ENCODE measurements at regions not wholly inside any gene's neighbourhood (a gene's known extent, or its start where the extent isn't known, plus 50 kb on each side); places are given as distances from the start of the nearest gene placed in this dataset.

DNA sequence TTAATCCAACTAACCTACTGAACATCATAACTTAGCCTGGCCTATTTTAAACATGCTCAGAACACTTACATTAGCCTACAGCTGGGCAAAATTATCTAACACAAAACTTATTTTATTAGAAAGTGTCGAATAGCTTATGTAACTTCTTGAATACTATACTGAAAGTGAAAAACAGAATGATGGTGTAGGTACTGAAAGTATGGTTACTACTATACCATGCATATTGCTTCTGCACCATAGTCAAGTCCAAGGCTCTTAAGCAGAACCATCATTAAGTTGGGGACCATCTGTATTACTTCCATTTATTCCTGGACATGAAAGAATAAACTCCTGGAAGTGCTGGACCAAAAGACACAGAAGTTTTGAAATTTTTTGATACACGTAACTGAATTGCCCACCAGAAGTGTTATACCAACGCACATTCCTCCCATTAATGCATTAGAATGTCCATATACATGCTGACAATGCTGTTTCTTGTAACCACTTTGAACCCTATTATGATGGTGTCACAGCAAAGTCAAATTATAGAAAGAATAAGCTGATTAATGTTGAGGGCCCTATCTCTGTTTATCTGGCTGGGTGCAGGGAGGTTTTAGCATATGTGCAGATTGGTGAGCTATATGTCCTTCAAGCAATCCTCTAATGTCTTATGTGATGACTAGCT, 375.7 kb downstream of the ACTL7B start (continued):
- TF ChIP-seq ZNF462 (CRISPR knock-in tag; IDR thresholded peaks at IDR 0.05) = no peak
- TF ChIP-seq EZH2 (IDR thresholded peaks at IDR 0.05; ENCODE audit: low read depth, unreplicated experiment) = no peak
- no peak for TF ChIP-seq CREB1 (CRISPR knock-in tag; IDR thresholded peaks at IDR 0.05; ENCODE audit: low read depth)
- no peak for TF ChIP-seq ZNF331 (CRISPR knock-in tag; IDR thresholded peaks at IDR 0.05; ENCODE audit: low read depth)

DNA sequence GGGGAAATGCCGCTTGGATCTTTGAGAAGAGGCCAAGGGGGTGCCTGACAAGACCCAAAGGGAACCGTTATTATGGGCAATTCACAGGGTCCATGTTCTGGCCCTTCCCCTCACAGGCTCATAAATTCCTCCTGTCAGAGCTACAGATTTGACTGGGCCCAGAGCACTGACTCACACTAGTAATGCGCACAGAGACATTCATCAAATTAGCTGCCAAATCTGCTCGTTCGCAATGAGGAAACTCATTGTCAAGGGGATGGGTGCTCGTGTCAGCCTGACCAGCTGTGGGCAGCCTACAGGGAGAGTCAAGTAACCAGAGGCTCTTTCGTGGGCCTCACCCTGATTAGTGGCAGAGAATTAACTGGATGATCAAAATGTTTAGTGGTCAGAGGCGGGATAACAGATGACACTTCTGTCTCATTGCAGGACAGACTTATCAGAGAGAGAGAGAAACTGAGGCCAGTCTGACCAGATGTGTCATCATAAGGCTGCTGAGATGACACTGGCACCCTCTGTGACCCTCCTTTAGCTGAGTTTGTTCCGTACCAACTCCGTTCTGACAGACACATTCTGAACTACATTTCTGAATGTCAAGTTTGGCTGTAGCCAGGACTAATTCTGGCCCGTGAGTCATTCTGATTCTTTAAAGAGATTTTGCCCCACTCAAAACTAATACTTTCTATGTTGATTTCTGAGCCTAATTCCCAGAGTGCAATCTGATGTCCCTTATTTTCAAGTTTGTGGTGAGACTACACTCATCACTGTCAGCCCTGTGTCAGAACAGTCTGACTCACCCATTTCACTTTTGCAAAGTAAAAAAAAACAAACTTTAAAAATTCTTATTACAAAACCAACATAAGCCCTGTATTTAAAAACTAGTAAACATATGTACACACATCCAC, 377.1 kb downstream of the ACTL7B start:
- ATAC-seq (no peak), DNase-seq (ENCODE audit: low spot score) (no peak)
- no peaks in the 10 kb centered on the region for H3F3A ChIP-seq (replicated peaks; ENCODE audit: low read depth)
- H4K20me1 ChIP-seq (replicated peaks; ENCODE audit: insufficient read depth) = no peaks in the 10 kb centered on the region
- H3K4me1 ChIP-seq (ENCODE audit: insufficient read depth) = peaks cover 4% of the 10 kb centered on the region; the same call in 1 of the 2 replicates
- H3K4me2 ChIP-seq = no peak overlapping the region
- Mint-ChIP-seq H3K27me3 (ENCODE audit: insufficient read depth, low read depth, poor library complexity) (no peaks in the 10 kb centered on the region), H3K27ac (no peak overlapping the region), H3K4me3 (no peak overlapping the region), H3K4me1 (peaks cover 11% of the 10 kb centered on the region), H3K9me3 (no peaks in the 10 kb centered on the region; the same call in 2 of the 3 replicates), H3K36me3 (ENCODE audit: low read depth) (no peaks in the 10 kb centered on the region)
- 0 out of 2 replicates have a peak overlapping the region, but pooled peaks have one; percentile 52 for H2AFZ ChIP-seq
- H3K27me3 ChIP-seq (ENCODE audit: insufficient read depth) = no peaks in the 10 kb centered on the region
- H3K79me2 ChIP-seq (replicated peaks; ENCODE audit: insufficient read depth) = no peaks in the 10 kb centered on the region
- H3K4me3 ChIP-seq = no peak overlapping the region
- 0 out of 2 replicates have a peak, but pooled peaks cover 5% of the 10 kb centered on the region for H3K9me2 ChIP-seq (ENCODE audit: insufficient read depth)
- H3K36me3 ChIP-seq (ENCODE audit: insufficient read depth) = no peaks in the 10 kb centered on the region
- no peak overlapping the region for H3K27ac ChIP-seq (ENCODE audit: low read depth)
- TF ChIP-seq CTCF (conservative IDR thresholded peaks at IDR 0.05; ENCODE audit: low read depth in 2 of 2) (no peak), ZNF114 (CRISPR knock-in tag; IDR thresholded peaks at IDR 0.05) (no peak)

Data from GM23338 (cell line).